ENCODE measurements at regions not wholly inside any gene's neighbourhood (a gene's known extent, or its start where the extent isn't known, plus 50 kb on each side); places are given as distances from the start of the nearest gene placed in this dataset.

DNA sequence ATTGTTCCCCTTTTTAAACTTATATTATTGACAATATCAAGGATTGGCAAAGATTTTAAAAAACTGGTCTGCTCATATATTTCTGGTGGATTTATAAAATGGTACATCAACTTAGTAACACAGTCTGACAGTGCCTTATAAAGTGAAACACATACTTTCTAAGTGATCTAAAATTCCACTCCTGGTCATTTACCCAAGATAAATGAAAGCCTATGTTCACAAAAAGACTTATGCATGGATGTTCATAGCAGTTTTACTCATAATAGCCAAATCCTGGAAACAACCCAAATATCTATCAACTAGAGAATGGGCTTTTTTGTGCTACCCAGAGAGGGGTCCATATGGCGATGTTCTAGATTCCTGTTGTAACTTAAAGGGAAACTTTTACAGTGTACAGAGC, 222.4 kb upstream of the FAM83B start:
- no CpG with 5 or more reads among the region's 1 CpG for WGBS (ENCODE audit: insufficient coverage)
- H3K4me1 ChIP-seq (ENCODE audit: control extremely low read depth in 1 of 4, control insufficient read depth in 4 of 4, insufficient read depth in 4 of 4, low read length in 3 of 4): no peaks in the 10 kb centered on the region
- POLR2A ChIA-PET: no interaction called here
- H3K27ac ChIP-seq (ENCODE audit: insufficient read depth in 1 of 2, low read depth in 1 of 2, low read length in 2 of 2, poor library complexity in 1 of 2, severe bottlenecking in 2 of 2): no peak overlapping the region
- H3K36me3 ChIP-seq (ENCODE audit: control insufficient read depth in 4 of 4, insufficient read depth in 4 of 4, low read length in 3 of 4): no peaks in the 10 kb centered on the region
- CTCF ChIA-PET: no interaction called here
- H3K9me3 ChIP-seq (ENCODE audit: control extremely low read depth in 1 of 5, control insufficient read depth in 4 of 5, insufficient read depth in 2 of 5, low read depth in 1 of 5, low read length in 4 of 5): peaks cover 0 to 2% (median 0%) of the 10 kb centered on the region in 5 experiments
- no peak overlapping the region for H3K4me3 ChIP-seq (ENCODE audit: control insufficient read depth in 1 of 7, extremely low read depth in 1 of 7, insufficient read depth in 4 of 7, low read depth in 2 of 7, low read length in 6 of 7)
- peaks cover 0 to 3% (median 0%) of the 10 kb centered on the region in 5 experiments for H3K27me3 ChIP-seq (replicated peaks in 2 of 5; ENCODE audit: control insufficient read depth in 4 of 5, insufficient read depth in 5 of 5, low read length in 4 of 5)
- no peak for DNase-seq

DNA sequence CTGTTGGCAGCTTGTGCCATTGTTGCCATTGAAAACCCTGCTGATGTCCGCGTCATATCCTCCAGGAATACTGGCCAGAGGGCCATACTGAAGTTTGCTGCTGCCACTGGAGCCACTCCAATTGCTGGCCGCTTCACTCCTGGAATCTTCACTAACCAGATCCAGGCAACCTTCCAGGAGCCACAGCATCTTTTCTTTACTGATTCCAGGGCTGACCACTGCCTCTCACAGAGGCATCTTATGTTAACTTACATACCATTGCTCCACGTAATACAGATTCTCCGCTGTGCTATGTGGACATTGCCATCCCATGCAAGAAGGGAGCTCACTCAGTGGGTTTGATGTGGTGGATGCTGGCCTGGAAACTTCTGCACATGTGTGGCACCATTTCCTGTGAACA, 221.8 kb upstream of the FAM83B start:
- POLR2A ChIA-PET: no interaction called here
- DNase-seq: no peak
- WGBS (ENCODE audit: insufficient coverage): 100% methylated on average over 3 of the region's 5 CpGs
- H3K4me1 ChIP-seq (ENCODE audit: control extremely low read depth in 1 of 4, control insufficient read depth in 4 of 4, insufficient read depth in 4 of 4, low read length in 3 of 4): no peaks in the 10 kb centered on the region
- H3K27me3 ChIP-seq (replicated peaks in 2 of 5; ENCODE audit: control insufficient read depth in 4 of 5, insufficient read depth in 5 of 5, low read length in 4 of 5): peaks cover 0 to 3% (median 0%) of the 10 kb centered on the region in 5 experiments
- CTCF ChIA-PET: no interaction called here
- H3K4me3 ChIP-seq (ENCODE audit: control insufficient read depth in 1 of 7, extremely low read depth in 1 of 7, insufficient read depth in 4 of 7, low read depth in 2 of 7, low read length in 6 of 7): no peak overlapping the region
- H3K9me3 ChIP-seq (ENCODE audit: control extremely low read depth in 1 of 5, control insufficient read depth in 4 of 5, insufficient read depth in 2 of 5, low read depth in 1 of 5, low read length in 4 of 5): peaks cover 0 to 2% (median 0%) of the 10 kb centered on the region in 5 experiments
- no peaks in the 10 kb centered on the region for H3K36me3 ChIP-seq (ENCODE audit: control insufficient read depth in 4 of 4, insufficient read depth in 4 of 4, low read length in 3 of 4)
- no peak overlapping the region for H3K27ac ChIP-seq (ENCODE audit: insufficient read depth in 1 of 2, low read depth in 1 of 2, low read length in 2 of 2, poor library complexity in 1 of 2, severe bottlenecking in 2 of 2)

DNA sequence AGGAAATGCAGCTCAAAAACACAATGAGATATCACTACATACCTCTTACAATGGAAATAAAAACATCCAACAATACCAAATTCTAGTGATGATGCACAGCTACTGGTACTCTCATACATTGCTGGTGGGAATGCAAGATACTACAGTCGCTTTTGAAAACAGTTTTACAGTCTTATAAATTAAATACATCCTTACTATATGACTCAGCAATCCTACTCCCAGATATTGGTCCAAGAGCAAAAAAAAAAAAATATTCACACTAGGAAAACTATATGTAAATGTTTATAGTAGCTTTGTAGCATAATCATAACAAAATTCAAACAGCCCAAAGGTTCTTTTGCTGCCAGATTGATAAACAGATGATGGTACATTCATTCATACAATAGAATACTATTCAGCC, 217.4 kb upstream of the FAM83B start:
- ChIA-PET CTCF (interaction anchor here (1.1 kb wide), 1 partner anchor 27 kb away, joined by 3 read pairs; no protein-coding TSS in a partner anchor), POLR2A (no interaction called here)
- no peak overlapping the region for H3K4me3 ChIP-seq (ENCODE audit: control insufficient read depth in 1 of 7, extremely low read depth in 1 of 7, insufficient read depth in 4 of 7, low read depth in 2 of 7, low read length in 6 of 7)
- DNase-seq: no peak
- no peaks in the 10 kb centered on the region for H3K4me1 ChIP-seq (ENCODE audit: control extremely low read depth in 1 of 4, control insufficient read depth in 4 of 4, insufficient read depth in 4 of 4, low read length in 3 of 4)
- peaks cover 0 to 2% (median 0%) of the 10 kb centered on the region in 5 experiments for H3K9me3 ChIP-seq (ENCODE audit: control extremely low read depth in 1 of 5, control insufficient read depth in 4 of 5, insufficient read depth in 2 of 5, low read depth in 1 of 5, low read length in 4 of 5)
- 60% methylated on average over 1 of the region's 1 CpG for WGBS (ENCODE audit: insufficient coverage)
- H3K27me3 ChIP-seq (replicated peaks in 2 of 5; ENCODE audit: control insufficient read depth in 4 of 5, insufficient read depth in 5 of 5, low read length in 4 of 5): peaks cover 0 to 3% (median 0%) of the 10 kb centered on the region in 5 experiments
- no peak overlapping the region for H3K27ac ChIP-seq (ENCODE audit: insufficient read depth in 1 of 2, low read depth in 1 of 2, low read length in 2 of 2, poor library complexity in 1 of 2, severe bottlenecking in 2 of 2)
- H3K36me3 ChIP-seq (ENCODE audit: control insufficient read depth in 4 of 4, insufficient read depth in 4 of 4, low read length in 3 of 4): no peaks in the 10 kb centered on the region

DNA sequence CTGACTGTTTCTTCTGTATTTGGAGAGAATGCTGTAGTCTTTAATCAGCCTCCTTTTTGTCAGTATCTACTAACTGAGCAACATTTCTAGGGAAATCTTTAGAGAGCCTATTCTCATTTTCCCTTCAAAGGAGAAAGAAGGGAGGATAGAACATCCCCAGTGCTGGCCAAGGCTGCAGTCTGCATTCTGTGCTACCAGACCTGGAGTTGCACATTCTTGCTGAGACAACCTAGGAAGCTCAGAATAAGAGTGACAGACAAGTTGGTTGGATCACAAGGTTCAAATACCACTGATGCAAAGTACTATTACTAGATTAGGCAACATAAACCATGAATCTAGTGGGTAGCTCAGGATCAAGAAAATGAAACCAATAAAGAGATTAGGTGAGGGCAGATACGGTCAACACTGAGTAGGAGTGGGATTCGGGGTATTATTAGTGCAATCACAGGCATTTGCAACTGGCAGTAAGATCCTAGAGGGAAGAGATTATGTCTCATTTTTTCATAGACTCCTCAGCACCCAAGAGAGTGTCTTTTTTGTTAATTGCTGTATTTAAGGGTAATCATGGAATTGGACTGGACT, 213.5 kb upstream of the FAM83B start:
- ChIA-PET POLR2A (no interaction called here), CTCF (no interaction called here)
- Histone ChIP-seq H3K4me3 (ENCODE audit: control insufficient read depth in 1 of 7, extremely low read depth in 1 of 7, insufficient read depth in 4 of 7, low read depth in 2 of 7, low read length in 6 of 7) (no peak overlapping the region), H3K9me3 (ENCODE audit: control extremely low read depth in 1 of 5, control insufficient read depth in 4 of 5, insufficient read depth in 2 of 5, low read depth in 1 of 5, low read length in 4 of 5) (no peaks in the 10 kb centered on the region), H3K4me1 (ENCODE audit: control extremely low read depth in 1 of 4, control insufficient read depth in 4 of 4, insufficient read depth in 4 of 4, low read length in 3 of 4) (no peaks in the 10 kb centered on the region), H3K27ac (ENCODE audit: insufficient read depth in 1 of 2, low read depth in 1 of 2, low read length in 2 of 2, poor library complexity in 1 of 2, severe bottlenecking in 2 of 2) (no peak overlapping the region), H3K36me3 (ENCODE audit: control insufficient read depth in 4 of 4, insufficient read depth in 4 of 4, low read length in 3 of 4) (no peaks in the 10 kb centered on the region), H3K27me3 (replicated peaks in 2 of 5; ENCODE audit: control insufficient read depth in 4 of 5, insufficient read depth in 5 of 5, low read length in 4 of 5) (no peaks in the 10 kb centered on the region)
- 93% methylated on average over 2 of the region's 2 CpGs for WGBS (ENCODE audit: insufficient coverage)
- DNase-seq: no peak

DNA sequence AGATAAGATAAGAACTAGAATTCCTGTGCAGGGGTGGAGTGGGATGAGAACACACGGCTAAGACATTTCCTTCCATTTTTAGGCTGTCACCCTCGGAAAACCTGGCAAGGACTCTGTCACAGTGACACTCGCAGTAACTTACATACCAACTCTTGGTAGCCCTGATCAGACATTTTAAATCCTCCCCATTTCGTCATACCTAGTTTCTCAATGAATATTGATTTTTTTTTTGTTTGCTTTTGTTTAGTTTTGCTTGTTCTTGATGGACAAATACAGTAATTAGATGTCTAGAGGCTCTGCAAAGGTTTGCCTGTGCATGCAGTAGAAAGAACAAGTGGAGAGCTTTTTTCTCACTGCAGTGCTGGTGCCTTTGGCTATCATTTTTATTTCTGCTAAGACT, 213.0 kb upstream of the FAM83B start:
- Histone ChIP-seq H3K9me3 (ENCODE audit: control extremely low read depth in 1 of 5, control insufficient read depth in 4 of 5, insufficient read depth in 2 of 5, low read depth in 1 of 5, low read length in 4 of 5) (no peaks in the 10 kb centered on the region), H3K27me3 (replicated peaks in 2 of 5; ENCODE audit: control insufficient read depth in 4 of 5, insufficient read depth in 5 of 5, low read length in 4 of 5) (no peaks in the 10 kb centered on the region), H3K27ac (ENCODE audit: insufficient read depth in 1 of 2, low read depth in 1 of 2, low read length in 2 of 2, poor library complexity in 1 of 2, severe bottlenecking in 2 of 2) (no peak overlapping the region), H3K36me3 (ENCODE audit: control insufficient read depth in 4 of 4, insufficient read depth in 4 of 4, low read length in 3 of 4) (no peaks in the 10 kb centered on the region), H3K4me3 (ENCODE audit: control insufficient read depth in 1 of 7, extremely low read depth in 1 of 7, insufficient read depth in 4 of 7, low read depth in 2 of 7, low read length in 6 of 7) (no peak overlapping the region), H3K4me1 (ENCODE audit: control extremely low read depth in 1 of 4, control insufficient read depth in 4 of 4, insufficient read depth in 4 of 4, low read length in 3 of 4) (no peaks in the 10 kb centered on the region)
- ChIA-PET CTCF (no interaction called here), POLR2A (no interaction called here)
- no CpG with 5 or more reads among the region's 4 CpGs for WGBS (ENCODE audit: insufficient coverage)
- DNase-seq: no peak

DNA sequence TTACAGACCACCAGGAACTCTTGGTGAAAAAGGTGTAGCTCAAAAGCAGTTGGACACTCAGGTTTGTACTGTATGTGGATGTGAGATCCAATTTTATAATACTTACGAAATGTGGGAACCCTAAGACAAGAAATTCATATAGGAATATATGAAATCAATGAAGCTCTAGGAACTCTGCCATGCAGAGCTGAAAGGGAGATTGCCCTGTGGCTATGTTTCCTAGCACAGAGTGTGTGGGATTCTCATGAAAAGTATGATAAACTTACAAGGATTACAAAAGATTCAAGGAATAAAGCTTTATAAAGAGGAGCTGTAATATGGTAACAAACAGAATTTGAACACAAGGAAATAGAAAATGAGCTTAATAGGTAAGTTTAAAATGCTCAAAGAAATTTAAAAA, 205.7 kb upstream of the FAM83B start:
- POLR2A ChIA-PET: no interaction called here
- CTCF ChIA-PET: no interaction called here

DNA sequence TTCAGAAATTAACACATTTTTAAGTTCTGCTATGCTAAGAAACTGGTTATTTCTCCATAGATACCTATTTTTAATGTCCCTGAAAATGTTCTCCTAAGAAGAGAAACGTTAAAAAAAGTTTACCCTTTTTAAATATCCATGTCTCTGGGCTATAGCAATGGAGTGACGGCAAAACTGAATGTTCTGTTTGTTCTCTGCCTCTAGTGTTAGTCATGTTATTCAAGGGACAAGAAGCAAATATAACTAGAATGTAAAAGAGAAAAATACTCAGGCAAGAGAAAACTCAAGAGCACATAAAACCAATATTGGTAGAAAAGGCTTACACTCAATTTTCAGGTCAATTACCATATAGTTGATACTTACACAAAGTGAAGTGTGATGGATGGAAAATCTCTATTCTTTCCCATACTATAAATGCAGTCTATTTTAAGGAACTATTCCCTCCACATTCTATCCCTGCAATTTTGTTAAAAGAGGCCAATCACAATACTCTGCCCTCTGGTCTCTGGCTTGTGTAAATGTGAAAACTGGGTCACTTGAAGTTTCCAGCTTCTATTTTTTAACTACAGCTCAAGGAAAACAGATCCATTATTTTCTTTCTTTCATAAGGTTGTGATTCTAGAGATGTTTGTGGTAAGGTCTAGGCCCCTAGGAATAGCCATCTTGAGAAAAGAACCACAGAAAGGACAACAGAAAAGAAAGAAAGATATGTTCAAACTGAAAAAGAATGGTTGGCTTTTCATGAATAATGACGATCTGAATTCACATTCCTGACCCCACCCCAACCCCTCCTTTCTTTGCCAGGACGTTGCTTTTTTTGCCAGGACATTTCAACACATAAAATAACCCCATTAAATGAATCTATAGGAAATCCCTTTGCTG, 200.3 kb upstream of the FAM83B start:
- peaks cover 0 to 1% (median 0%) of the 10 kb centered on the region in 5 experiments for H3K9me3 ChIP-seq (ENCODE audit: control extremely low read depth in 1 of 5, control insufficient read depth in 4 of 5, insufficient read depth in 2 of 5, low read depth in 1 of 5, low read length in 4 of 5)
- CTCF ChIA-PET: no interaction called here
- H3K27me3 ChIP-seq (replicated peaks in 2 of 5; ENCODE audit: control insufficient read depth in 4 of 5, insufficient read depth in 5 of 5, low read length in 4 of 5): no peaks in the 10 kb centered on the region
- H3K27ac ChIP-seq (ENCODE audit: insufficient read depth in 1 of 2, low read depth in 1 of 2, low read length in 2 of 2, poor library complexity in 1 of 2, severe bottlenecking in 2 of 2): no peak overlapping the region
- no peaks in the 10 kb centered on the region for H3K36me3 ChIP-seq (ENCODE audit: control insufficient read depth in 4 of 4, insufficient read depth in 4 of 4, low read length in 3 of 4)
- H3K4me3 ChIP-seq (ENCODE audit: control insufficient read depth in 1 of 7, extremely low read depth in 1 of 7, insufficient read depth in 4 of 7, low read depth in 2 of 7, low read length in 6 of 7): no peak overlapping the region
- POLR2A ChIA-PET: no interaction called here
- no CpG with 5 or more reads among the region's 4 CpGs for WGBS (ENCODE audit: insufficient coverage)
- no peak for DNase-seq
- no peaks in the 10 kb centered on the region for H3K4me1 ChIP-seq (ENCODE audit: control extremely low read depth in 1 of 4, control insufficient read depth in 4 of 4, insufficient read depth in 4 of 4, low read length in 3 of 4)

More for the DNA sequence above, 205.7 kb upstream of the FAM83B start:
- WGBS (ENCODE audit: insufficient coverage): no CpG with 5 or more reads among the region's 1 CpG
- no peak overlapping the region for H3K27ac ChIP-seq (ENCODE audit: insufficient read depth in 1 of 2, low read depth in 1 of 2, low read length in 2 of 2, poor library complexity in 1 of 2, severe bottlenecking in 2 of 2)
- no peaks in the 10 kb centered on the region for H3K4me1 ChIP-seq (ENCODE audit: control extremely low read depth in 1 of 4, control insufficient read depth in 4 of 4, insufficient read depth in 4 of 4, low read length in 3 of 4)
- H3K27me3 ChIP-seq (replicated peaks in 2 of 5; ENCODE audit: control insufficient read depth in 4 of 5, insufficient read depth in 5 of 5, low read length in 4 of 5): no peaks in the 10 kb centered on the region
- no peak overlapping the region for H3K4me3 ChIP-seq (ENCODE audit: control insufficient read depth in 1 of 7, extremely low read depth in 1 of 7, insufficient read depth in 4 of 7, low read depth in 2 of 7, low read length in 6 of 7)
- no peaks in the 10 kb centered on the region for H3K9me3 ChIP-seq (ENCODE audit: control extremely low read depth in 1 of 5, control insufficient read depth in 4 of 5, insufficient read depth in 2 of 5, low read depth in 1 of 5, low read length in 4 of 5)
- no peak for DNase-seq
- H3K36me3 ChIP-seq (ENCODE audit: control insufficient read depth in 4 of 4, insufficient read depth in 4 of 4, low read length in 3 of 4): no peaks in the 10 kb centered on the region

All from common myeloid progenitor, CD34-positive (primary cell).